ENCODE measurements at regions not wholly inside any gene's neighbourhood (a gene's known extent, or its start where the extent isn't known, plus 50 kb on each side); places are given as distances from the start of the nearest gene placed in this dataset.
"Not testable (repeated sequence)": the region's sequence is repeated elsewhere in the genome, so short reads cannot be mapped to it uniquely, and the experiment has no call there.

DNA sequence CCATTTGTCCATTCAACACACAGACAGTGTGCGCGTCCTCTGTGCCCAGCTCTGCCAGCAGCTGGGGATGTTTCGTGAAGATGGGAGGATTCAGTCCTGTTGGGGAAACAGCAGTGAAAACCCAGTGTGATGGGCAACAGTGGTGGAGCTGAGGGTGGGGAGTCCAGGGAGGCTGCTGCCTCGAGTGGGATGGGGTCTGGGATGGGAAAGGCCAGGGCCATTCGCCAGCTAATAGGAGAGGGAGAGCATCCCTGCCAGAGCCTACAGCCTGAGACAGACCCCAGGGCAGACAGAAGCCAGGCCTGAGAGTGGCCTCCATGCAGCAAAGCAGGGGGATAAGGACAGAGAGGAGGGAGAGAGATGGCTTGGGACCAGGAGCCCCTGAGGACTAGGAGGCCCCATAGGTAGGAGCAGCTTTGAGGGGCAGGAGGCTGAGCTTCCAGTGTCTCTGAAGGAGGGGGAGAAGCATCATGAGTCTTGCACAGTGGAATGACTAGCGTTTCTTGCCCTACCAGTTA lies 252.6 kb downstream of the NPHP4 start:
- ChIA-PET POLR2A (no interaction called here), CTCF (no interaction called here)

DNA sequence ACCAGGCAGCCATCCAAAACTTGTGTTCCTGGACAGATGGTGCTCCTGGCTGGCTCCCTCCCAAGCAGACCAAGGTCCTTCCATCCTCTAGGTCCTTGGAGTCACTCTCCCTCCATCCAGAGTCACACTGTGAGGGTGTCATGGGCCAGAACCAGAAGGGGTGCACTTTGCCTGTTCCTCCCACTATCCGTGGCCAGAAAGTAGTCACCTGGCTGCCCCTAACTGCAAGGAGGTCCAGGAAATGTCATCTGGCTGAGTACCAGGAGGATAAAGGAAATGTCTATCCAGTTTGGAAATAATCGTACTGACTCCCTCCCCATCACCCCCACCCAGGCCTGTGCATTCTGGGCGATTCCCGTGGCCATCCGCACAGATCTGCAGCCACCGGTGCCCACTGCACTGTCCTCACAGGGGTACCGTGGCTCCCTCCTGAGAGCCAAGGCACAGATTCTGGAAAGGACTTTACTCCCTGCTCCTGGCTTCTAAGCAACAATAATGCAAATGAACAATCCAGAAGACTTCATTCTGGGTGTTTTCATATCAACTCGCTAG lies 253.2 kb downstream of the NPHP4 start:
- ChIA-PET POLR2A (no interaction called here), CTCF (no interaction called here)

DNA sequence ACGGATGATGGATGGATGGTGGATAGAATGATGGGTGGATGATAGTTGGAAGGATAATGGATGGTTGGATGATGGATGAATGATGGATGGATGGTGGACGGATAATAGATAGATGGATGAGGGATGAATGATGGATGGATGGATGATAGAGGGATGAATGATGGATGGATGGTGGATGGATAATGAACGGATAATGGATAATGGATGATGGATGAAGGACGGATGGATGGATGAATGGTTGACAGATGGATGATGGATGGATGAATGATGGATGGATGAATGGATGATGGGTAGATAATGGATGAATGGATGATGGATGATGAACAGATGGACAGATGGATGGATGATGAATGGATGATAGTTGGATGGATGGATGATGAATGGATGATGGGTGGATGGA lies 255.1 kb downstream of the NPHP4 start:
- ChIA-PET CTCF (no interaction called here), POLR2A (no interaction called here)

DNA sequence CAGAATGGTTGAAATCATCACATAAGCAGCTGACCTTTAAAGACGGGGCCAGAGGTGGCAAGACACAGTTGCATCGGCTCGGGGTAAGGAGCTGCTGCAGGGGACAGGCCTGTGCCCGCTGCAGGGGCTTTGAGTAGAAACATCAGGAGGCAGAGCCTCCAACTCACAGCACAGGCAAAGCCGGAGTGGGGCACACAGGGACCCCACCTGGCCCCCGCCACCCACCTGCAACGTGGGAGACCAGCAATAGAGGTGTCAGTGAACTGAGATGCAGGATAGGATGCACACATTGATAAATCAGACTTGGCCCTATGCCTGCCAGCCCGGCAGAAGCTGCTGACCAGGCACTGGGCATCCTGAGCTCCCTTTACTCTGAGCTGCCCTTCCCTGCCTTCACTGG lies 257.2 kb downstream of the NPHP4 start:
- POLR2A ChIA-PET = no interaction called here
- CTCF ChIA-PET = interaction anchor here (0.6 kb wide), 1 partner anchor 17 kb away, joined by 3 read pairs; no protein-coding TSS in a partner anchor

DNA sequence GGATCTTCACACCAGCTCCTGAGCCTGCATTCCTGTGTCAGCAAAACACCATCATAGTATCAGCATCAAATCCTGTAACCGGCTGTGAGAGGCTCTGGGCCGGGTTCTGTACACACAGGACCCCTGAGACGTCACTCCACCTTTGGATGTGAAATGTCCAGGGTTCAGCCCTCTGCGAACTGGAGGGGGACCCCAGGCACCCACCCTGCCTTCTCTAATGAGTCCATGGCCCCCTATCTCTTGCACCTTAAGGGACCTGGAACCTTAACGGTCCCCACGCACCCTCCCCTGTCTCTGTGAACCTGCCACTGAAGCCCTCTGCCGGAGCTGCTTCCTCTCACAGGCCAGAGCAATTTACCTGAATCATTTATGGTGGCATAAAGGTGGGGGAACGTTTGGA lies 257.8 kb downstream of the NPHP4 start:
- POLR2A ChIA-PET = no interaction called here
- CTCF ChIA-PET = interaction anchor here (0.6 kb wide), 1 partner anchor 16 kb away, joined by 3 read pairs; no protein-coding TSS in a partner anchor

DNA sequence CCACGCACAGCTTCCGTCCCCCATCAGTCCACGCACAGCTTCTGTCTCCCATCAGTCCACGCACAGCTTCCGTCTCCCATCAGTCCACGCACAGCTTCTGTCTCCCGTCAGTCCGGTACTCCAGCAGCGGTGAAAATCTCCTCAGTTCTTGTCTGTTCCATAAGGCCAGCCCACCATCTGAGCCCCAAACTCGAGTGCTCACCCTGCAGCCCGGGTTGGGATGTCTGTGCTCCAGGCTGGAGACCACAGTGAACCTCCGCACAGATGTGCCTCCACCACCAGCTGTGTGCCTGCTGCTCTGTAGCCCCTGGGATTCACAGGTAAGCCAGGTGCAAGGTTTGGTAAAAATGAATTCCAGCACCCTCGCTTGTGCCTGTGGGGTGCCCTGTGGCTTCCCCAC lies 258.6 kb downstream of the NPHP4 start:
- POLR2A ChIA-PET = no interaction called here

DNA sequence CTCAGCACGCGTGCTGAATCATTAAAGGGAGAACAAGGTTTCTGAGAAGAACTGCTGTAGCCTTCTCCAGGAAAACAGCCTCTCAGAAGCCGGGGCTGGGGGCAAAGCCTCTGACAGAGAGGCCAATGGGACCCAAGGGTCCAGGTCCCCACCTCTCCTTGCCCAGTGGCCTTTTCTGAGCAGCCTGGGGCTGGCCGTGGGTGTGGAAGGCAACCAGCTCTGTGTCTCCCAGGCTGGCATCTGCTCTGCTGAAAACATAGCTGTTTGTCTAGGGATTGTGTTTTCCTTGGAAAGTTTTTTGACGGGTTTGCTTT lies 261.2 kb downstream of the NPHP4 start:
- ChIA-PET CTCF (no interaction called here), POLR2A (no interaction called here)

More for the DNA sequence above, 258.6 kb downstream of the NPHP4 start:
- CTCF ChIA-PET = no interaction called here

DNA sequence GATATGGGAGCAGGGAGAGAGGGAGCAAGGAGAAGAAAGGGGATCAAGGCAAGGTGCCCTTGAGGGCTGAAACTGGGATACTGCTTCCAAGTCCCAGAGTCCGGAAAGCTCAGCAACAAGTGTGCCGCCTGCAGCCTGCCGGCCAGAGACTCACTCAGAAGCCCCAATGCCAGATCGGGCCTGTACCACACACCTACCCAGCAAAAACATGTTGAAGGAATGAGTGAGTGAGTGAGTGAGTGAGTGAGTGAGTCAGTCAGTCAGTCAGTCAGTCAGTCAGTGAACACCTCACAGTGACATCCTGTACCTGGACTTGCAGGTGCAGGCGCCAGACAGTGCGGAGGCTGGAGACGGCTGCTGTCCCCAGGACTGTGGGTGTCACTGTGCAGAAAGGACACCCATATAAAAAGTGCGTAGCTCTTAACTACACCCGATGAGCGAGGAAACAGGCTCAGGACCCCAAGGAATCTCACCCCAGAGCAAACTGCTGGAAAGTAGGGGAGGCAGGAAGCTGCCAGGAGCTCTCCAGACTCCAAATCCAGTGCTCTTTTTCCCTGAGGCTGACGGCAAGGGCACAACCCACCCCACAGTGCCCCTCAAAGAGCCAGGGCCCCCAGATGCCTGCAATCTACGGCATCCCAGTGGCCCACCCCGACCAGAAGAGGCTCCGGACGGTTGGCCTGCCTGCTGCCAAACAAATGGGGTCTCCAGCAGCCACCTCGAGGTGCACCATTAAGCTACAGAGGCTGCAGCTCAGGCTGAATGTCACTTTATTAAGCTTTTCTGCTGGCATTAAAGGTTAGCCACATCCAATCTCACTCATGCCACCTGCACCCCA lies 261.7 kb downstream of the NPHP4 start:
- ChIA-PET POLR2A (no interaction called here), CTCF (no interaction called here)

DNA sequence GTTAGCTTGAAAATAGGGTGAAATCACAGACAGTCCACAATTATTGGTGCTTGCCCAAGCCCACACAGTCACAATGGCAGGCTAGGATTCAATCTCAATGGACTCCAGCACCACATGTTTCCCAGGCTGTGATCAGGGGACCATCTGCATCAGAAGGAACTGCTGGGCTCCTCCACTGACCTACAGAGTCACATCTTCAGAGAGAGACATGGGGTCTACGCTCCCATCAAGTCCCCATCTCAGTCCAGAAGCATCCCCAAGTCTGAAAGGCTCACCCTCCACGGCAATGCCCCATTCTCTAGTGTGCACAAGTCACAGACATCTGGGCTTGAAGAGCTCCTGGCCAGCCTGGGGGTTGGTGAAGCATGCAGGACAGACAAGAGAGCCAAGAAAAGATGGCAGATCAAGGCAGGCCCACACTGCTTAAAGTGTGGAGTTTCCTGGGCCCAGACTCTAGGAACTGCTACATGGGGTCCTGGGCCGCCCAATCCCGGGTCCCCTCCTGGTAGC lies 262.5 kb downstream of the NPHP4 start:
- ChIA-PET POLR2A (no interaction called here), CTCF (no interaction called here)

DNA sequence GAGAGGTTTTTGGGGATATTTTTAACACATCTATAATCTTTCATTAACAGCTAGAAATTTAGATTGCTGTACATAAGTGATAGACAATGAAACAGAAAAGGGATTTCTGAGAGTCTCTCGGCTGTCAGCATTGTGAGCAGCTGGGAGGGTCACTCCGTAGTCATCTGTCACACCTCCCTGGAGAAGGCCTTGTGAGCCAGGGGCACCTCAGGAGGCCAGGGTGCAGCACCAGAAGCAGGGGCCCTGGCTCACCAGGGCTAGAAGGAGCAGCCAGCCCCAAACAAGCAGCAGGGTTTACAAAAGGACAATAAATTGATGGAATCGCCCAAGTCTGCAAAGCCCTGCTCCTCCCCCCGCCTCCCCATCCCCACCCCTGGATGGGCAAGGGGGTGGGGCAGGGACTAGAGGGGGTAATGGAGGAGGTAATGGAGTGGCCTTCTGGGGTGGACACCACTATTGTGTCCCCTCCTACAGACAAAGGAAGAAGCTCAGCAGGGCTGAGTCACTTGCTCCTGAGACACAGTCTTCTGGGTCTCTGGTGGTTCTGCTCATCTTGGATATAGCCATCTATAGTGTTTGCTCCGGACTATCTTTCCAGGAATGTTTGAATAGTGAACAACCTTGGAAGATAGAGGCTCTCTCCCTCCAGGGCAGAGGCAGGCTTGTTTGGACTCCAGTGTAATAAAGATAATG lies 263.4 kb downstream of the NPHP4 start:
- CTCF ChIA-PET = no interaction called here
- POLR2A ChIA-PET = no interaction called here

DNA sequence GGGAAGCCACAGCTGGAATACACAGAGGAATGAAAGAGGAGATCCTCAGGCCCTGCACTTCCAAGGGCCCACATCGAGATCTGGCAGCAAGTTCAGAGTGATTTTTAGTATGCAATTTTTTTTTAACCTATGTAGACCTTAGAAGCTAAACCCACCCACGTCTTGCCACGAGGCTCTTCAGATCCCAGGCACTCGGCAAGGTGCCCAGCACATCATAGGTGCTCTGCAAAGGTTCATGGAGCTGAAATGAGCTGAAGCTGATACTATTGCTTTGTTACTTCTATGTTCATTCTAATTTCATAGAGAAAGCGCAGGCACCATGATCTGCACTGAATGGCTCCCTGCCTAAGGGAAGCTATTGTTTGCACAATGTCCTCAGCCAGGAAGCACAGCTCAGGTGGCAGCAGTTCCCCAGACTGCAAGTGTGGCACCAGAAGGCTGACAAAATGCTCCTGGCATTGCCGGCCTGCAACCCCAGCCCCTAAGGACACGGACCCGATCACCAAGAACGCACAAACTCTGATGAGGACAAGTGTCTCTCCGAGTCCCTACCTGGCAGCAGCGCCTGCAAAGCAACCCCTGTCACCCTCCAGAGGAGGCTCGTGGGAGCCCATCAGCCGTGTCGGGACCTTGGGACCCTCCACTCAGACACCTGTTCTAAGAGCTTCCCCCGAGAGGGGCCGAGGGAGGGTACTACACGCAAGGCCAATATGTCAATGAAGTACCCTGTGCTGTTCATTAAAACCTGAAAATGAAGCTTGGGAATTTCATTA lies 264.2 kb downstream of the NPHP4 start:
- POLR2A ChIA-PET = no interaction called here
- CTCF ChIA-PET = no interaction called here

DNA sequence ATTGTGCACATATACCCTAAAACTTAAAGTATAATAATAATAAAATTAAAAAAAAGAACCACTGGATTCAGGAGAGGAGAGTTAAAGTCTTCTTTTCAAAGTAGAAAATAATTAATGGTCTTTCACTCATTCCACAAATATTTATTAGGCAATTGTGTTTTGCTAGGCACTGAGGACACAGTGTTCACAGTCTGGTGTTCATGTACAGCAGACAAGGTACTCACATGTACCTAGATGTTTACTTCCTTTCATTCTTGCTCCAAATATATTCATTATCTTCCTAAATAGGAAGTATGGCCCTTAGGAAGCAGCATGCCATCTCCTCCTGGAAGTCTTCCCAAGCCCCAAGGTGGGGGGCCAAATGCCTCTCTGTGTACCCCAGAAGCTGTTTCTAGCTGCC lies 265.0 kb downstream of the NPHP4 start:
- ChIA-PET CTCF (no interaction called here), POLR2A (no interaction called here)

DNA sequence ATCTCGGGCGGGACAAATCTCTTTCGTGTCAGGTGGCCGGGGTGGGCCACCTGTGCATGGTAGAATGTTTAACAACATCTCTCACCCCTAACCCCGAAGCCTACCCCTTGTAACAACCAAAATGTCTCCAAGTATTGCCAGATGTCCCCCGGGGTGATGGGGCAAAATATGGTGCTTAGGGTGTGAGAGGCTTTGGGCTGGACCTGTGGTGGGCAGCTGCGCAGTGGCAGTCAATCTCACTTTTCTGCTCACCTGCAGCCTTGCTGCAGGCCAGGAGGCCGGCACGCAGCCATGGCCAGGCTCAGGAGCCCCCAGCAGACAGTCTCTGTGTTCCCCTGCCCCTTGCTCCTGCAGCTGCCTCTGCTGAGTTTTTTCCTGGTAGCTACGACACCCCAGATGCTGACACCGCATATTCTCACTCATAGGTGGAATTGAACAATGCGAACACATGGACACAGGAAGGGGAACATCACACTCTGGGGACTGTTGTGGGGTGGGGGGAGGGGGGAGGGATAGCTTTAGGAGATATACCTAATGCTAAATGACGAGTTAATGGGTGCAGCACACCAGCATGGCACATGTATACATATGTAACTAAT lies 265.5 kb downstream of the NPHP4 start:
- POLR2A ChIA-PET, CTCF ChIA-PET: not testable (repeated sequence)

DNA sequence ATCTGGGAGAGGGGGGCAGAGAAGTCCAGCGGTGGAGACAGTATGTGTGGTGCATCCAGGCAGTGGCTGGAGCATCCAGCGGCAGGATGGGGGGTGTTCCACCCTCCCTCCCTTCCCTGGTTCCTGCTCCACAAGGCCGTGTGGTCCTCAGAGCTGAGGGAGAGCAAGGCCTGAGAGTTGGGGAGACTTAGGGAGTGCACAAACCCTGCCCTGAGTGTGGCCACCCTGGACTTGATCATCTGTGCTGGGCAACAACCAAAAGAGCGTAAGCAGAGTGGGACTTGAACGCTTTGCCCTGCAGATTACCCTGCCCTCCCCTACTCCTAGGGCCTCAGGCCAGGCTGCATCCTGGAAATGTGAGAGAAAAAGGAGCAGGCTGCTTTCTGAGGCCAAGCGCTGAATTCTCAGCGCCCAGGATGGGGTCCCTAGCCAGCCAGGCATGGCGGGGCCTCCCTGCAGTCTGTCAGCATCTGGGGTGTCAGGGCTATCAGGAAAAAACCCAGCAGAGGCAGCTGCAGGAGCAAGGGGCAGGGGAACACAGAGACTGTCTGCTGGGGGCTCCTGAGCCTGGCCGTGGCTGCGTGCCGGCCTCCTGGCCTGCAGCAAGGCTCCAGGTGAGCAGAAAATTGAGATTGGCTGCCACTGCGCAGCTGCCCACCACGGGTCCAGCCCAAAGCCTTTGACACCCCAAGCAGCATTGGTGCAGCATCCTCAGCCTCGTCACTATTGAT lies 266.2 kb downstream of the NPHP4 start:
- CTCF ChIA-PET = no interaction called here

DNA sequence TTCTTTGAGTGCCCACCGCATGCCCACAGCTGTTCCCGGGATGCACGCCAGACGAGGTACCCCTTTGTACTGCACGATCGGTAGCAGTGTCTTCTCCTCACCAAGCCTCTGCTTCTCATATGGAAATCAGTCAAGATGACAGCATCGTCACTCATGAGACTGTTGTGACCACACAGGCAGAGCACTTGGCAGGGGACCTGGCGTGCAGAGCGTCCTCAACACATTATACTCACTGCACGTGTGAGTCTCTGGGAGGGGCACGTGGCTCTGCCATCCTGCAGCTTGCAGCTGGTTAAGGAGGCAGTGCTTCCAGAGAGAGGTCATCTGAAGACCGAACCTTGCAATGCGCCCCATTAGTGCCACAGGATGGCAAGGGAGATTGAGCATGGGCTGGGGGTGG lies 266.8 kb downstream of the NPHP4 start:
- CTCF ChIA-PET = no interaction called here

More for the DNA sequence above, 266.2 kb downstream of the NPHP4 start:
- POLR2A ChIA-PET = no interaction called here

DNA sequence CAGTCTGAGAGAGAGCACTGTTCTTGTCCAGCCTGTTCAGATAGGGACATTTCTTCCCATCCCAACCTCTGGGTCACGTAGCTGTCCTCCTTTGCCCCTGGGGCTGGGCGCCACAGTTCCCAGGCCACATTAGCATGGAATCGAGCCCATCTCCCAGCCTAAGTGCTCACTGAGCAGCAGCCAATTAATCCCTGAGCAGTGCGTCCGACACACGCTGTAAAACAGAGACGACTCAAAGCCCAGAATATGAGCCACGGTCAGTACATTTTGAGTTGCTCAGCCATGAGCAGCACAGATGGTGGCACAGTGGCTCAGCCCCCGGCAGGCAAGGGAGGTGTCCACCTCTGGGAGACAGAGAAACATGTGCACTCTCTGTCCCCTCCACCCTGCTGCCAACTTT lies 267.4 kb downstream of the NPHP4 start:
- POLR2A ChIA-PET = no interaction called here
- CTCF ChIA-PET = no interaction called here

More for the DNA sequence above, 266.8 kb downstream of the NPHP4 start:
- POLR2A ChIA-PET = no interaction called here

DNA sequence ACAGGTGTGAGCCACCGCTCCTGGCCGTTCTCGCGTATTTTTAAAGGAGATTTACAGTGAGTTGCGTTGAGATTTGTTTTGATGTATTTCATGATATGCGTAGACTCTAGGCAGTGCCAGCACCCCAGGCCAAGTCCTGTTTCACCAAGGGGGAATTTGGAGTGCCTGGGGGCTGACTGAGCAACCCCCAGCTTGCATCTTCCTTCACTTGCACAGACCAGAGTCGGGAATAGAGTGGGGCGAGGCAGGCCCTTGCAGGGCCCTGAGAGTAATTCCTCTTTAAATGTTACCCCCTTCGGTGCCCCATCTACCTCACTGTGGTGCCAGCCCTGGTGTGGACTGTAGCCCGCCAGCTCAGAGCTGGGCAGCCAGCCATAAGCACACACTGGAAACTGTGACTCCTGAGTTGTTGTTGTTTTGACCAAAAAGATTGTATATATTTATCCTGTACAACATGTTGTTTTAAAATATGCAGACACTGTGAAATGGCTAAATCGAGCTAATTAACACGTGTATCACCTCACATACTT lies 269.5 kb downstream of the NPHP4 start:
- CTCF ChIA-PET = no interaction called here
- POLR2A ChIA-PET = no interaction called here

DNA sequence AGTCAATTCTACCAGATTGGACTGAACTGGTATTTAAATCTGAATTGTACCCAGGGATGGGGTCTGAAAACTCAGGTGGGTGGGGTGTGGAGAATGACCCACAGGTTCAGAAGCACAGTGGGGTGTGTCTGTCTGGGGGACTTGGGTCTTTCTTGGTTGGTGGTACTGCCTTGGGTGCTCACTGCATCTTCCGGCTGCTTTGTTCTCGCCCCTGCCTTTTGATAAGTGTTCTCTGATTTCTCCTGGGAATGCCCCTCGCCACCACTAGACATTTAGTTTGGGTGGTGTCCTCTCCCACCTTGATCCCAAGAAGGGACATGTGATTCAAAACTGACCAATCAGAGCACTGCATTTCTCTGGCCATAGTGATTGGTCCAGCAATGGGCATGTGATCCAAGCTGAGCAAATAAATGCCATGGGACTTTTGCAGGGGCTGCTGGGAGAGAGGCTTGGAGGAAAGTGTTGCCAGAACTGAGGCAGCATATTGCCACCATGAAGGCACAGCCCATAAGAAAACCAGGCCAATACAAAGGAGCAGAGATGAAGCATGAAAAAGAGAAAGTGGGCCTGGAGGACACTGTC lies 270.5 kb downstream of the NPHP4 start:
- CTCF ChIA-PET = no interaction called here
- POLR2A ChIA-PET = no interaction called here

DNA sequence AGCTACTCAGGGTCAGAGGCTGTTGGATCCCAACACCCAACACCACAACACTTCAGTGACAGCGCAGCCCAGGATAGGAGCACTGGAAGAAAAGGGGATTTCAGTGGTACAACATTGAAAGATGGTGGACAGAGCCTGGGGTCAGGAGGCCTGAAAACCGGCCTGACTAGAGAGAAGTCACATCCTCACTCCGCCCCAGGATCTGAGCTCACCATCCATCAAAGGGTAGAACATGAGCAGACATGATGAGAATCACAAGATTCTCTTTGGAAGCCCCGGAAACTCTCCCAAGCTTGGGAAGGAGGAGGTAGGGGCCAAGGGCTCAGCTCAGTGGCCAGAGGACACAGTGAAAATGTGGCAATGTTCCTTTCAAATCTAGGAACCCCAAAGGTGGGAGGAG lies 271.3 kb downstream of the NPHP4 start:
- ChIA-PET CTCF (no interaction called here), POLR2A (no interaction called here)

All from activated CD8-positive, alpha-beta memory T cell treated with anti-CD3 and anti-CD28 coated beads for 36 hours (primary cell).